ENCODE measurements at regions not wholly inside any gene's neighbourhood (a gene's known extent, or its start where the extent isn't known, plus 50 kb on each side); places are given as distances from the start of the nearest gene placed in this dataset.
A peak's percentile ranks its signal among the peaks of the same experiment; 100 is the strongest.

- no peak for ATAC-seq (ENCODE audit: insufficient read depth, low FRiP score)
Observed at GRCh38 chr13:50149932-50150331, 134.7 kb downstream of the KCNRG start.

GRCh38 chr13:50152224-50152623 is 137.0 kb downstream of the KCNRG start:
- Histone ChIP-seq H3K9me3 (ENCODE audit: control insufficient read depth in 4 of 4, insufficient read depth in 3 of 4, low read length in 3 of 4) (no peaks in the 10 kb centered on the region), H3K4me1 (ENCODE audit: control insufficient read depth in 5 of 5, insufficient read depth in 5 of 5, low read length in 5 of 5) (peaks cover 0 to 11% (median 9%) of the 10 kb centered on the region in 5 donors), H3K9ac (ENCODE audit: insufficient read depth in 1 of 2, low read length in 2 of 2) (peak overlapping the region in 1 of 2 donors; percentile 61), H3K4me3 (no peak overlapping the region), H3K36me3 (ENCODE audit: control insufficient read depth in 4 of 4, insufficient read depth in 4 of 4, low read length in 4 of 4) (no peaks in the 10 kb centered on the region), H3K27me3 (ENCODE audit: control insufficient read depth in 3 of 3, insufficient read depth in 3 of 3, low read length in 2 of 3) (no peaks in the 10 kb centered on the region), H3K27ac (ENCODE audit: low read depth in 1 of 2, low read length in 1 of 2) (no peak overlapping the region)
- ATAC-seq (ENCODE audit: insufficient read depth, low FRiP score), result no peak
- DNase-seq, result peak in 1 of 3 donors; percentile 26
- TF ChIP-seq CTCF (IDR thresholded peaks at IDR 0.05; ENCODE audit: control extremely low read depth, extremely low read depth), result no peak
- WGBS, 2 donors, result 34 to 71% methylated on average over 3 of the region's 3 CpGs

More at GRCh38 chr13:50149932-50150331, 134.7 kb downstream of the KCNRG start:
- WGBS, 2 donors, result 87 to 96% methylated on average over 1 of the region's 1 CpG
- peaks cover 0 to 14% (median 9%) of the 10 kb centered on the region in 5 donors for H3K4me1 ChIP-seq (ENCODE audit: control insufficient read depth in 5 of 5, insufficient read depth in 5 of 5, low read length in 5 of 5)
- no peak overlapping the region for H3K9ac ChIP-seq (ENCODE audit: insufficient read depth in 1 of 2, low read length in 2 of 2)
- no peaks in the 10 kb centered on the region for H3K36me3 ChIP-seq (ENCODE audit: control insufficient read depth in 4 of 4, insufficient read depth in 4 of 4, low read length in 4 of 4)
- TF ChIP-seq CTCF (IDR thresholded peaks at IDR 0.05; ENCODE audit: control extremely low read depth, extremely low read depth), result no peak
- no peak overlapping the region for H3K27ac ChIP-seq (ENCODE audit: low read depth in 1 of 2, low read length in 1 of 2)
- peak; percentile 16 to 61 (median 41) for DNase-seq
- H3K27me3 ChIP-seq (ENCODE audit: control insufficient read depth in 3 of 3, insufficient read depth in 3 of 3, low read length in 2 of 3), result no peaks in the 10 kb centered on the region
- H3K4me3 ChIP-seq, result no peak overlapping the region
- H3K9me3 ChIP-seq (ENCODE audit: control insufficient read depth in 4 of 4, insufficient read depth in 3 of 4, low read length in 3 of 4), result no peaks in the 10 kb centered on the region

DNA sequence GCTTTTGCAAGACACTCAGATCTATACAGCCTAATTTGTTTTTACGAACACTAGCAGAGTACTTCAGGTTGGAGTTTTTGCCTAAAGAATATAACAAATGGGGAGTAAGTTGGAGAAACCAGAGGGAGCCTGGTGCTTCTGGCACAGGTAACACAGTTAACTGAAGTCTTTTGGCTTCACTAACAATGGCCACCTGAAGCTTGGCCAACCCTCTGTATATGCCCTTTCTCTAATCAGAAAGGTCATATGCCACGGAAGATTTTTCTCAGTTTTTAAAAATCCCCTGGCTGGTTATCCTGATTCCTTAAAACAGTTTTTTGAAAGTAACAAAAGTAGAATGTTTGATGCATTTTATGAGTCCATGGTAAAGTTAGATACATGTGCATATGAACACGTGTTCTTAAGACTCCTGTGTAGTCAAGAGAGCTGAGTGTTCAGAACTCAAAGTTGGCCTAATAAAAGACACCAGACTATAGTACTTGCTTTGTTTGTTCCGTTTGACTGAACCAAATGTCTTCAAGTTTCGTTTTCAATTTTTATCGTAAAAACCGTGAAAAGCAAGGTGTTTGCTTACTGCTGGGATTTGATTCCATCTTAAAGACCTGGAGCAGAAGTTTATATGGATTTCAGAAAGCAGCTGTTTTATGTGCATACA is 137.5 kb downstream of the KCNRG start:
- H3K27me3 ChIP-seq (ENCODE audit: control insufficient read depth in 3 of 3, insufficient read depth in 3 of 3, low read length in 2 of 3), result no peaks in the 10 kb centered on the region
- H3K36me3 ChIP-seq (ENCODE audit: control insufficient read depth in 4 of 4, insufficient read depth in 4 of 4, low read length in 4 of 4), result no peaks in the 10 kb centered on the region
- no peaks in the 10 kb centered on the region for H3K9me3 ChIP-seq (ENCODE audit: control insufficient read depth in 4 of 4, insufficient read depth in 3 of 4, low read length in 3 of 4)
- peak overlapping the region in 1 of 2 donors; percentile 61 for H3K9ac ChIP-seq (ENCODE audit: insufficient read depth in 1 of 2, low read length in 2 of 2)
- ATAC-seq (ENCODE audit: insufficient read depth, low FRiP score) (no peak), DNase-seq (peak in 1 of 3 donors; percentile 32)
- WGBS, 2 donors, result 64 to 89% methylated on average over 7 of the region's 7 CpGs
- no peak overlapping the region for H3K27ac ChIP-seq (ENCODE audit: low read depth in 1 of 2, low read length in 1 of 2)
- no peak for TF ChIP-seq CTCF (IDR thresholded peaks at IDR 0.05; ENCODE audit: control extremely low read depth, extremely low read depth)
- no peak overlapping the region for H3K4me3 ChIP-seq
- H3K4me1 ChIP-seq (ENCODE audit: control insufficient read depth in 5 of 5, insufficient read depth in 5 of 5, low read length in 5 of 5), result peaks cover 0 to 11% (median 9%) of the 10 kb centered on the region in 5 donors

All from lung (tissue), 11 donors.